SK-N-SH treated with all-trans-retinoic acid at 6 μM for 48 hours (cell line): ENCODE measurements at regions not wholly inside any gene's neighbourhood (a gene's known extent, or its start where the extent isn't known, plus 50 kb on each side); places are given as distances from the start of the nearest gene placed in this dataset.

Experiments
- ATAC-seq: fragments of 200-7000 bp; cut with Tn5 transposase; 3 replicates; pipeline ENCODE4 v1.9.1; 2020; ENCODE audit warnings: mild to moderate bottlenecking, moderate library complexity
- ARNTL ChIP-seq: fragments of 450-650 bp; formaldehyde crosslinking; IDR thresholded peaks from 2 replicates; pipeline ENCODE4 v1.5.0; 2020; ENCODE audit warnings: low read depth, mild to moderate bottlenecking, moderate library complexity, borderline replicate concordance
- BACH2 ChIP-seq: fragments of 250-450 bp; sonication (Bioruptor Pico); IDR thresholded peaks from 2 replicates; pipeline ENCODE4 v1.9.0; 2021; ENCODE audit warnings: mild to moderate bottlenecking, borderline replicate concordance
- CSDC2 ChIP-seq: fragments of 250-450 bp; sonication (Bioruptor Pico); IDR thresholded peaks from 2 replicates; pipeline ENCODE4 v1.5.0; 2020; ENCODE audit warnings: mild to moderate bottlenecking, moderate library complexity
- ESRRG ChIP-seq: fragments of 250-450 bp; sonication (Bioruptor Pico); IDR thresholded peaks from 2 replicates; pipeline ENCODE4 v1.6.1; 2021; ENCODE audit warnings: mild to moderate bottlenecking
- GLIS3 ChIP-seq: fragments of 250-450 bp; sonication (Bioruptor Pico); IDR thresholded peaks from 2 replicates; pipeline ENCODE4 v1.5.0; 2020; ENCODE audit warnings: mild to moderate bottlenecking, moderate library complexity
- ISL1 ChIP-seq: fragments of 250-450 bp; sonication (Bioruptor Pico); IDR thresholded peaks from 2 replicates; pipeline ENCODE4 v2.1.2; 2022; ENCODE audit warnings: mild to moderate bottlenecking, moderate library complexity
- OSR1 ChIP-seq: fragments of 250-450 bp; sonication (Bioruptor Pico); IDR thresholded peaks from 2 replicates; pipeline ENCODE4 v1.8.0; 2022; ENCODE audit warnings: moderate library complexity, mild to moderate bottlenecking, inconsistent platforms
- PPARA ChIP-seq: fragments of 250-450 bp; sonication (Bioruptor Pico); IDR thresholded peaks from 2 replicates; pipeline ENCODE4 v1.5.0; 2020; ENCODE audit warnings: mild to moderate bottlenecking, borderline replicate concordance
- RARB ChIP-seq: fragments of 250-450 bp; sonication (Bioruptor Pico); IDR thresholded peaks from 2 replicates; pipeline ENCODE4 v1.8.0; 2021; ENCODE audit warnings: mild to moderate bottlenecking, moderate library complexity
- SNAI2 ChIP-seq: fragments of 250-450 bp; sonication (Bioruptor Pico); IDR thresholded peaks from 2 replicates; pipeline ENCODE4 v1.5.0; 2020; ENCODE audit warnings: mild to moderate bottlenecking, moderate library complexity
- TCF4 ChIP-seq: fragments of 250-450 bp; sonication (Bioruptor Pico); IDR thresholded peaks from 2 replicates; pipeline ENCODE4 v1.8.0; 2021; ENCODE audit warnings: mild to moderate bottlenecking, moderate library complexity, borderline replicate concordance
- TOX ChIP-seq: fragments of 250-450 bp; sonication (Bioruptor Pico); IDR thresholded peaks from 2 replicates; pipeline ENCODE4 v1.8.0; 2021; ENCODE audit warnings: mild to moderate bottlenecking, moderate library complexity, borderline replicate concordance
- ZC3H10 ChIP-seq: fragments of 250-450 bp; sonication (Bioruptor Pico); IDR thresholded peaks from 2 replicates; pipeline ENCODE4 v1.5.1; 2021; ENCODE audit warnings: mild to moderate bottlenecking, moderate library complexity
- ZFP3 ChIP-seq: fragments of 250-450 bp; sonication (Bioruptor Pico); IDR thresholded peaks from 2 replicates; pipeline ENCODE4 v1.5.0; 2020; ENCODE audit warnings: mild to moderate bottlenecking, moderate library complexity
- ZFP30 ChIP-seq: fragments of 450-650 bp; formaldehyde crosslinking; IDR thresholded peaks from 2 replicates; pipeline ENCODE4 v1.5.0; 2022; ENCODE audit warnings: mild to moderate bottlenecking, moderate library complexity
- ZNF565 ChIP-seq: fragments of 450-650 bp; formaldehyde crosslinking; conservative IDR thresholded peaks from 2 replicates; pipeline ENCODE4 v1.5.0; 2020; ENCODE audit warnings: low read depth, mild to moderate bottlenecking, moderate library complexity
- ZNF70 ChIP-seq: fragments of 450-650 bp; formaldehyde crosslinking; IDR thresholded peaks from 2 replicates; pipeline ENCODE4 v1.5.0; 2020; ENCODE audit warnings: mild to moderate bottlenecking, moderate library complexity
- ZNF8 ChIP-seq: fragments of 450-650 bp; formaldehyde crosslinking; IDR thresholded peaks from 2 replicates; pipeline ENCODE4 v1.5.0; 2020; ENCODE audit warnings: mild to moderate bottlenecking, moderate library complexity
- TF ChIP-seq, protein P1 (sequence below): fragments of 250-450 bp; sonication (Bioruptor Pico); IDR thresholded peaks from 2 replicates; pipeline ENCODE4 v1.8.0; 2021; ENCODE audit warnings: low read depth, mild to moderate bottlenecking, moderate library complexity, borderline replicate concordance
- TF ChIP-seq, protein P2 (sequence below): fragments of 250-450 bp; sonication (Bioruptor Pico); IDR thresholded peaks from 2 replicates; pipeline ENCODE4 v1.8.0; 2020; ENCODE audit warnings: mild to moderate bottlenecking, moderate library complexity, borderline replicate concordance
- TF ChIP-seq, protein P3 (sequence below): fragments of 250-450 bp; sonication (Bioruptor Pico); IDR thresholded peaks from 2 replicates; pipeline ENCODE4 v1.5.1; 2020; ENCODE audit warnings: low read depth, mild to moderate bottlenecking, moderate library complexity
- TF ChIP-seq, protein P4 (sequence below): fragments of 250-450 bp; sonication (Bioruptor Pico); IDR thresholded peaks from 2 replicates; pipeline ENCODE4 v1.5.0; 2020; ENCODE audit warnings: mild to moderate bottlenecking, moderate library complexity

DNA sequence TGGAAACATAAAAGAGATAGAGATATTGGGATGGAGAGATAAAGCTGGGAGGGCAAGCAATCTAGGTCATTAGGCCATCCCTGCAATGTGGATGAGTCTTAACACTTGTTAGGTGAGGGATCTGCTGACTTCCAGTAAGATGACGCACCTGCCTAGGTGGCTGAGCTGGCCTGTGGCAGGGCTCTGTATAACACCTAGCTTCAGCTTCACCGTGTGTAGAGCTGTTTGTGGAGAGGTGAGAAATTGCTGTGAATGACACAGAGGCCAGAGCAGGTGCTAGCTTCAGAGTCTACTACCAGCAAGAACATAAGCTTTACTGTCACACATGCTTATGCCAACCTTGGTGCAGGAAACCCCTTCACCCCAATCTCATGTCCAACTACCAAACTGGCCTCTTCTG lies 1010.0 kb downstream of the TYW1 start (continued):
- TF ChIP-seq, protein P1, sequence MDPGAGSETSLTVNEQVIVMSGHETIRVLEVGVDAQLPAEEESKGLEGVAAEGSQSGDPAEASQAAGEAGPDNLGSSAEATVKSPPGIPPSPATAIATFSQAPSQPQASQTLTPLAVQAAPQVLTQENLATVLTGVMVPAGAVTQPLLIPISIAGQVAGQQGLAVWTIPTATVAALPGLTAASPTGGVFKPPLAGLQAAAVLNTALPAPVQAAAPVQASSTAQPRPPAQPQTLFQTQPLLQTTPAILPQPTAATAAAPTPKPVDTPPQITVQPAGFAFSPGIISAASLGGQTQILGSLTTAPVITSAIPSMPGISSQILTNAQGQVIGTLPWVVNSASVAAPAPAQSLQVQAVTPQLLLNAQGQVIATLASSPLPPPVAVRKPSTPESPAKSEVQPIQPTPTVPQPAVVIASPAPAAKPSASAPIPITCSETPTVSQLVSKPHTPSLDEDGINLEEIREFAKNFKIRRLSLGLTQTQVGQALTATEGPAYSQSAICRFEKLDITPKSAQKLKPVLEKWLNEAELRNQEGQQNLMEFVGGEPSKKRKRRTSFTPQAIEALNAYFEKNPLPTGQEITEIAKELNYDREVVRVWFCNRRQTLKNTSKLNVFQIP (CRISPR knock-in tag), result no peak
- TF ChIP-seq CSDC2 (no peak), ARNTL (no peak), PPARA (no peak), ZNF565 (CRISPR knock-in tag) (no peak), ZFP30 (CRISPR knock-in tag) (no peak), ISL1 (CRISPR knock-in tag) (no peak), TOX (CRISPR knock-in tag) (no peak), ZFP3 (no peak), GLIS3 (CRISPR knock-in tag) (no peak)
- TF ChIP-seq, protein P2, sequence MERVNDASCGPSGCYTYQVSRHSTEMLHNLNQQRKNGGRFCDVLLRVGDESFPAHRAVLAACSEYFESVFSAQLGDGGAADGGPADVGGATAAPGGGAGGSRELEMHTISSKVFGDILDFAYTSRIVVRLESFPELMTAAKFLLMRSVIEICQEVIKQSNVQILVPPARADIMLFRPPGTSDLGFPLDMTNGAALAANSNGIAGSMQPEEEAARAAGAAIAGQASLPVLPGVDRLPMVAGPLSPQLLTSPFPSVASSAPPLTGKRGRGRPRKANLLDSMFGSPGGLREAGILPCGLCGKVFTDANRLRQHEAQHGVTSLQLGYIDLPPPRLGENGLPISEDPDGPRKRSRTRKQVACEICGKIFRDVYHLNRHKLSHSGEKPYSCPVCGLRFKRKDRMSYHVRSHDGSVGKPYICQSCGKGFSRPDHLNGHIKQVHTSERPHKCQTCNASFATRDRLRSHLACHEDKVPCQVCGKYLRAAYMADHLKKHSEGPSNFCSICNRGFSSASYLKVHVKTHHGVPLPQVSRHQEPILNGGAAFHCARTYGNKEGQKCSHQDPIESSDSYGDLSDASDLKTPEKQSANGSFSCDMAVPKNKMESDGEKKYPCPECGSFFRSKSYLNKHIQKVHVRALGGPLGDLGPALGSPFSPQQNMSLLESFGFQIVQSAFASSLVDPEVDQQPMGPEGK (CRISPR knock-in tag), result no peak

DNA sequence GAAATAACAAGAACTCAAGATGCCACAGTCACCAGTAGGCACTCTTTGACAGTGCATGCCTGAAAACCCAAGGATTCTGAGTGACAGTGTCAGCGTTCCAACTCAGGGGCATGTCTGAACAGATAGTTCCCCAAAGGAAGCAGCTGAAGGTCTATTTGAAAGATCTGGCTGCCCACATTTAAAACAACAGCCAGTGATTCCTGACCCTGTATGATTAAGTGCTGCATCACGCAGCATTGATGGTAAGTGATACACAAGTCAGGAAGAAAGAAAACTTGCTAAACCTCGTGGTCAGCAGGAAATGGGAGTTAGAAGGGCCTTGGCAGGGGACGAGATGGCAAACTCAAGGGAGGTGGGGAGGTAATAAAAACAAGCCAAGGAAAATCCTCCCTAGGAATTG lies 1013.1 kb downstream of the TYW1 start:
- no peak for ATAC-seq
- TF ChIP-seq, protein P3, sequence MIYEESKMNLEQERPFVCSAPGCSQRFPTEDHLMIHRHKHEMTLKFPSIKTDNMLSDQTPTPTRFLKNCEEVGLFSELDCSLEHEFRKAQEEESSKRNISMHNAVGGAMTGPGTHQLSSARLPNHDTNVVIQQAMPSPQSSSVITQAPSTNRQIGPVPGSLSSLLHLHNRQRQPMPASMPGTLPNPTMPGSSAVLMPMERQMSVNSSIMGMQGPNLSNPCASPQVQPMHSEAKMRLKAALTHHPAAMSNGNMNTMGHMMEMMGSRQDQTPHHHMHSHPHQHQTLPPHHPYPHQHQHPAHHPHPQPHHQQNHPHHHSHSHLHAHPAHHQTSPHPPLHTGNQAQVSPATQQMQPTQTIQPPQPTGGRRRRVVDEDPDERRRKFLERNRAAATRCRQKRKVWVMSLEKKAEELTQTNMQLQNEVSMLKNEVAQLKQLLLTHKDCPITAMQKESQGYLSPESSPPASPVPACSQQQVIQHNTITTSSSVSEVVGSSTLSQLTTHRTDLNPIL (CRISPR knock-in tag), result no peak
- TF ChIP-seq ZNF70 (no peak), PPARA (no peak), ARNTL (no peak), ZNF8 (CRISPR knock-in tag) (no peak), TCF4 (CRISPR knock-in tag) (no peak), SNAI2 (CRISPR knock-in tag) (no peak), ZC3H10 (CRISPR knock-in tag) (no peak), RARB (CRISPR knock-in tag) (no peak), GLIS3 (CRISPR knock-in tag) (no peak), ZNF565 (CRISPR knock-in tag) (no peak), TOX (CRISPR knock-in tag) (no peak), ESRRG (CRISPR knock-in tag) (no peak)
- TF ChIP-seq, protein P4, sequence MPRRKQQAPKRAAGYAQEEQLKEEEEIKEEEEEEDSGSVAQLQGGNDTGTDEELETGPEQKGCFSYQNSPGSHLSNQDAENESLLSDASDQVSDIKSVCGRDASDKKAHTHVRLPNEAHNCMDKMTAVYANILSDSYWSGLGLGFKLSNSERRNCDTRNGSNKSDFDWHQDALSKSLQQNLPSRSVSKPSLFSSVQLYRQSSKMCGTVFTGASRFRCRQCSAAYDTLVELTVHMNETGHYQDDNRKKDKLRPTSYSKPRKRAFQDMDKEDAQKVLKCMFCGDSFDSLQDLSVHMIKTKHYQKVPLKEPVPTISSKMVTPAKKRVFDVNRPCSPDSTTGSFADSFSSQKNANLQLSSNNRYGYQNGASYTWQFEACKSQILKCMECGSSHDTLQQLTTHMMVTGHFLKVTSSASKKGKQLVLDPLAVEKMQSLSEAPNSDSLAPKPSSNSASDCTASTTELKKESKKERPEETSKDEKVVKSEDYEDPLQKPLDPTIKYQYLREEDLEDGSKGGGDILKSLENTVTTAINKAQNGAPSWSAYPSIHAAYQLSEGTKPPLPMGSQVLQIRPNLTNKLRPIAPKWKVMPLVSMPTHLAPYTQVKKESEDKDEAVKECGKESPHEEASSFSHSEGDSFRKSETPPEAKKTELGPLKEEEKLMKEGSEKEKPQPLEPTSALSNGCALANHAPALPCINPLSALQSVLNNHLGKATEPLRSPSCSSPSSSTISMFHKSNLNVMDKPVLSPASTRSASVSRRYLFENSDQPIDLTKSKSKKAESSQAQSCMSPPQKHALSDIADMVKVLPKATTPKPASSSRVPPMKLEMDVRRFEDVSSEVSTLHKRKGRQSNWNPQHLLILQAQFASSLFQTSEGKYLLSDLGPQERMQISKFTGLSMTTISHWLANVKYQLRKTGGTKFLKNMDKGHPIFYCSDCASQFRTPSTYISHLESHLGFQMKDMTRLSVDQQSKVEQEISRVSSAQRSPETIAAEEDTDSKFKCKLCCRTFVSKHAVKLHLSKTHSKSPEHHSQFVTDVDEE (CRISPR knock-in tag), result no peak
- TF ChIP-seq, protein P2 (CRISPR knock-in tag), result no peak

DNA sequence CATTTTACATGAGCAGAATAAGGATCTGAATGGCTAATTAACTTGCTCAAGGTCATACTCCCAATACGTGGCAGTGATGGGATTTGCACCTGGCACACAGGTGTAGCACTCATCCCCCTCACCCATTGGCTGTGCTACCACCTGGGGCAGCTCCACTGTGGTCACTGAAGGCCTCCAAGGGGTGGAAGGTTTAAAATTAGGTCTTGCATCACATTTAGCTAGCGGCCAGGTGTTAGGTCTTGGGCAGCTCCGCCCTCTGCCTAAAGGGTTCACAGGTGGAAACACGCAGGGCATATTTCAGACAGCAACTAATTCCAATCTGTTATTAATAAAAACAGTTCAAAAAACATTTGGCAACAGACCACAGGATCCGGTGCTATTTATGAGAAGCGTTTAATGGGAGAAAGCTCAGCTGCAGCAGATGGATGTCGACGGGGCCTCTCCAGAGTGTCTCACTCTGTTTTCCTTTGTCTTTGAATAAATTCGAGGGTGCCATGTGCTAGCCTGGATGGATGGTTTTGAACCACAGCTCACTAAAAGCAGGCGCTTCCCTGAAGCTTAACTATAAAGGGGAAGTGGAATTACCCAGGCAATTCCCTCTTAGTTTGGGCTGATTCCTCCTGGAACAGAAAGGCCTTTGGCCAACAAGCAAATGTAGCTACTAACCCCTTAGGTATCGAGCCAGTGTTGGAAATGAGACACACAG lies 1017.6 kb downstream of the TYW1 start:
- ATAC-seq, result no peak
- TF ChIP-seq TCF4 (CRISPR knock-in tag) (no peak), ISL1 (CRISPR knock-in tag) (no peak), OSR1 (CRISPR knock-in tag) (no peak), BACH2 (no peak), ESRRG (CRISPR knock-in tag) (no peak), RARB (CRISPR knock-in tag) (no peak), ZFP3 (no peak), CSDC2 (no peak), GLIS3 (CRISPR knock-in tag) (no peak), ZC3H10 (CRISPR knock-in tag) (no peak), ZNF565 (CRISPR knock-in tag) (no peak), ARNTL (no peak)
- TF ChIP-seq, protein P1 (CRISPR knock-in tag), result no peak
- TF ChIP-seq, protein P3 (CRISPR knock-in tag), result no peak
